Chondrocyte (in vitro differentiated cells): ENCODE measurements at regions not wholly inside any gene's neighbourhood (a gene's known extent, or its start where the extent isn't known, plus 50 kb on each side); places are given as distances from the start of the nearest gene placed in this dataset.

Experiments
- DNase-seq: peaks from one replicate; pipeline ENCODE4 v3.0.0; 2021; ENCODE audit warnings: mixed read lengths, low spot score
- H3K27ac Mint-ChIP-seq: one replicate; pipeline ENCODE4 v1.8.0; 2021; ENCODE audit warnings: mild to moderate bottlenecking, moderate library complexity, mixed read lengths; ENCODE audit not compliant: unreplicated experiment
- H3K27me3 Mint-ChIP-seq: 2 replicates; pipeline ENCODE4 v1.8.0; 2021; ENCODE audit warnings: low read depth, mixed read lengths
- H3K36me3 Mint-ChIP-seq: 2 replicates; pipeline ENCODE4 v1.8.0; 2021; ENCODE audit warnings: low read depth, mixed read lengths
- H3K4me1 Mint-ChIP-seq: 2 replicates; pipeline ENCODE4 v1.8.0; 2021; ENCODE audit warnings: low read depth, mild to moderate bottlenecking, mixed read lengths
- H3K4me3 Mint-ChIP-seq: one replicate; pipeline ENCODE4 v1.8.0; 2021; ENCODE audit warnings: mild to moderate bottlenecking, moderate library complexity, mixed read lengths; ENCODE audit not compliant: unreplicated experiment
- H3K9me3 Mint-ChIP-seq: 2 replicates; pipeline ENCODE4 v1.8.0; 2021; ENCODE audit warnings: low read depth, mixed read lengths
- TF ChIP-seq, protein P1 (sequence below): fragments of 200-600 bp; sonication (generic); IDR thresholded peaks from 2 replicates; pipeline ENCODE4 v1.5.0; 2021; ENCODE audit warnings: antibody characterized with exemption, mild to moderate bottlenecking, moderate library complexity

DNA sequence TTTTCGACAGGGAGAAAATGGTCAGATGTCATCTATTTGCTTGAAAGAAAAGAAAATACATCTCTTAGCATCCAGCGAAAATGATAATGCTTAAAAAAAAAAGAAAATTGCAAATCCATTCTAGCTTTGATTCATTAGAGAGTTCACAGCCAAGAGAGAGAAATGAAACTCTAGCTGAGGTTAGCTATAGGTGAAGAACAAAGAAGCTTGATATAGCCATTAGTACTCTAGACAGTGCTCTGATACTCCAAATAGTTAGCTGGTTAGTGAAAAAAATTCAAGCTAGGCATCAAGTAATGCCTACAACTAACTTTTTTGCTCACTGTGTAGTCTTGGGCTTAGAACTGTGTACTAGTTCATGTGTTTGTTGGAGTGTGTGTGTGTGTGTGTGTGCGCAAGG is 721.6 kb upstream of the SOX9 start:
- no peaks in the 10 kb centered on the region for H3K27me3 Mint-ChIP-seq
- no peaks in the 10 kb centered on the region for H3K36me3 Mint-ChIP-seq
- H3K27ac Mint-ChIP-seq: no peak overlapping the region
- H3K4me1 Mint-ChIP-seq: peaks cover 10% of the 10 kb centered on the region
- no peak overlapping the region for H3K4me3 Mint-ChIP-seq
- no peak for DNase-seq
- H3K9me3 Mint-ChIP-seq: no peaks in the 10 kb centered on the region
- TF ChIP-seq, protein P1, sequence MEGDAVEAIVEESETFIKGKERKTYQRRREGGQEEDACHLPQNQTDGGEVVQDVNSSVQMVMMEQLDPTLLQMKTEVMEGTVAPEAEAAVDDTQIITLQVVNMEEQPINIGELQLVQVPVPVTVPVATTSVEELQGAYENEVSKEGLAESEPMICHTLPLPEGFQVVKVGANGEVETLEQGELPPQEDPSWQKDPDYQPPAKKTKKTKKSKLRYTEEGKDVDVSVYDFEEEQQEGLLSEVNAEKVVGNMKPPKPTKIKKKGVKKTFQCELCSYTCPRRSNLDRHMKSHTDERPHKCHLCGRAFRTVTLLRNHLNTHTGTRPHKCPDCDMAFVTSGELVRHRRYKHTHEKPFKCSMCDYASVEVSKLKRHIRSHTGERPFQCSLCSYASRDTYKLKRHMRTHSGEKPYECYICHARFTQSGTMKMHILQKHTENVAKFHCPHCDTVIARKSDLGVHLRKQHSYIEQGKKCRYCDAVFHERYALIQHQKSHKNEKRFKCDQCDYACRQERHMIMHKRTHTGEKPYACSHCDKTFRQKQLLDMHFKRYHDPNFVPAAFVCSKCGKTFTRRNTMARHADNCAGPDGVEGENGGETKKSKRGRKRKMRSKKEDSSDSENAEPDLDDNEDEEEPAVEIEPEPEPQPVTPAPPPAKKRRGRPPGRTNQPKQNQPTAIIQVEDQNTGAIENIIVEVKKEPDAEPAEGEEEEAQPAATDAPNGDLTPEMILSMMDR: no peak

DNA sequence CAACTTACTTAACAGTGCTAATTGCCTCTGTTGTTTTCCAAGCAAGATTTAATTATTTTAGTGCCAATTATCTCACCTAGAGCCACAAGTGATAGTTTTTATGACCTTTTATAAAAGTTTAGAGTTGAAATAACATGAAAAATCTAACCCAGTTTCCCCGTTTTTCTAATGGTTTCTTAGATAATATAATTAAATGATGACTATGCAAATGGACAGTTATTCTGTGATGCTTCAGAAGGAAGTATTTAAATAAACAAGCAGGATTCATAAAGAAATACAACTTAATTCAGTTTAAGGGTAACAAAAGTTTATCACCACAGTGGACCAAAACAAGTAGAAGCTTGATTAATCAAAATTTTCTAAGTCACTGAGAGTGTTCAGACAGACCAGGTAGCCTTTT is 721.2 kb upstream of the SOX9 start:
- Mint-ChIP-seq H3K4me1 (peaks cover 10% of the 10 kb centered on the region), H3K4me3 (no peak overlapping the region), H3K27ac (no peak overlapping the region), H3K27me3 (no peaks in the 10 kb centered on the region), H3K36me3 (no peaks in the 10 kb centered on the region), H3K9me3 (no peaks in the 10 kb centered on the region)
- DNase-seq: no peak
- TF ChIP-seq, protein P1: no peak

DNA sequence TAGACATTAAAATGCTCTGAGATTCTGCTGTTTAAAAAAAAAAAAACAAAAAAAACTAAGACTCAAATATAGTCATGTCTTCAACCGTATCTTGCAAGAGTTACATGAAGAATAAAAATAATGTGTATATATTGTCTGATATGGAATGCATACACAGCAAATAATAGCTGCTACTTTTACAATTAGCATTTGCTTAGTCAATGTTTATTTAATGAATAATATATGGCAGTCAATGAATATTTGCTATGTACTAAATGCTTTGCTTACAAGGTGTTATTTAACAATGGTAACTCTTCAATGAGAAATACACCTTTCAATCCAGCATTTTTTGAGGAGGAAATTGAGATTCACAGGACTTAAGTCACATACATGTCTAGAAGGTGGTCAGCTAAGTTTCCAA is 718.8 kb upstream of the SOX9 start:
- TF ChIP-seq, protein P1: no peak
- H3K36me3 Mint-ChIP-seq: no peaks in the 10 kb centered on the region
- H3K27ac Mint-ChIP-seq: no peak overlapping the region
- no peaks in the 10 kb centered on the region for H3K9me3 Mint-ChIP-seq
- H3K4me3 Mint-ChIP-seq: no peak overlapping the region
- no peak for DNase-seq
- H3K27me3 Mint-ChIP-seq: no peaks in the 10 kb centered on the region
- peaks cover 5% of the 10 kb centered on the region for H3K4me1 Mint-ChIP-seq

DNA sequence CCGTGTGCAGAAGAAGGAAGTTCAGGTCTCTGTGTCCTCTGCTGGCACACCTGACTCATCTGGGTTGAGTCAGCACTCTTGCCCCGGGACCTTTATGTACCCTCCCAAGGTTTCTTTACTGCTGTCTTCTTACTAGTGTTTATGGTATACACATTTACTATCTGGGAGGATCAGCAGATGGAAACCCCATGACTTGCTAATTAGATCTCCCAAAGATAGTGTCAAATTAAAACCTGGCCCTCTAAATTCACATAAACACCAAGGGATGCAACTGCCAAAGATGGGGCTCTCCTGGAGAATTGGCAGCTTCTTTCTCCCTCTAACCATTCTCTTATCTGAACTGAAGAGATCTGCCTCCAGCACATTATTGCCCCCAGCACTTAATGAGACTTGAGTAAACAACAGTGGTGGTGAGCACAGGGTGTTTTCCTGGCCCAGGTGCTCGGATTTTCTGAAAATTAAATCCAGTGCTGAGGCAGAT is 718.1 kb upstream of the SOX9 start:
- H3K4me1 Mint-ChIP-seq: peaks cover 5% of the 10 kb centered on the region
- no peaks in the 10 kb centered on the region for H3K9me3 Mint-ChIP-seq
- no peak overlapping the region for H3K27ac Mint-ChIP-seq
- H3K27me3 Mint-ChIP-seq: no peaks in the 10 kb centered on the region
- TF ChIP-seq, protein P1: no peak
- H3K36me3 Mint-ChIP-seq: no peaks in the 10 kb centered on the region
- DNase-seq: no peak
- no peak overlapping the region for H3K4me3 Mint-ChIP-seq

DNA sequence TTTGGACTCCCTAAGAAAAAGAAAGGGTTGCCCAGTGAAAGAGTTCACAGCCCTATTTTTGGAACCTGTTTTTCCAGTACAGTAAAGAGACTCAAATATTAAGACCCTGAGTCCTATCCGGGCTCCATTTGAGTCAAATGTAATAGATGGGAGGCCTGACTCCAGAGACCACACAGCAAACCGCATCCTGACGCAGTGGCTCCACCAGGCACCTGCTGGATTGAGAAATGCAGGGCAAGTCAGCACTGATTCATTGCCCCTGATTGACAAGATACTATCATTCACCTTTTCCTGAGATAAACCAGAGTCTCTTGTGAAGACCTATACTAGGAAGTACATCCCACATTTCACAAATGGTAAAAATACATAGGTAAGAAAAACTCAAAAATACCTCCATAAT is 715.7 kb upstream of the SOX9 start:
- Mint-ChIP-seq H3K4me3 (no peak overlapping the region), H3K27me3 (no peaks in the 10 kb centered on the region), H3K27ac (no peak overlapping the region), H3K4me1 (peaks cover 10% of the 10 kb centered on the region), H3K9me3 (no peaks in the 10 kb centered on the region), H3K36me3 (no peaks in the 10 kb centered on the region)
- TF ChIP-seq, protein P1: no peak
- no peak for DNase-seq
